H1 (cell line): ENCODE measurements at regions not wholly inside any gene's neighbourhood (a gene's known extent, or its start where the extent isn't known, plus 50 kb on each side); places are given as distances from the start of the nearest gene placed in this dataset.

Experiments used
- CTCF ChIA-PET: fragments of 300-600 bp; sonication (Branson Sonifier 250); formaldehyde crosslinking; loops from one replicate; lab custom pipeline; 2021; ENCODE audit not compliant: partially characterized antibody; lab: Charles Lee
- POLR2A ChIA-PET: fragments of 300-600 bp; sonication (Branson Sonifier 250); formaldehyde crosslinking; loops from one replicate; lab custom pipeline; 2021; ENCODE audit warnings: inconsistent platforms; ENCODE audit not compliant: partially characterized antibody; lab: Charles Lee
- DNase-seq, 2 experiments: peaks; one replicate each; pipeline versions ENCODE4 v3.0.0 to v3.0.0-alpha.2; 2010 to 2022; ENCODE audit warnings: low spot score in 2 of 2, low read depth in 1 of 2, mixed read lengths in 1 of 2
- FAIRE-seq: peaks from 2 replicates; lab custom pipeline; 2011; peaks lifted over from hg19 to GRCh38; lab: Jason Lieb, UNC
- H2AFZ ChIP-seq: 2 replicates; pipeline ENCODE4 v1.8.1; 2012; ENCODE audit warnings: low read length, inconsistent platforms
- H2AK5ac ChIP-seq: 2 replicates; pipeline ENCODE4 v1.6.1; 2013; ENCODE audit warnings: low read depth, low read length
- H2BK120ac ChIP-seq: replicated peaks from 2 replicates; pipeline ENCODE3; 2013; ENCODE audit warnings: low read depth, low read length, inconsistent platforms
- H2BK12ac ChIP-seq: 2 replicates; pipeline ENCODE4 v1.6.1; 2013; ENCODE audit warnings: low read depth, low read length
- H2BK15ac ChIP-seq: 2 replicates; pipeline ENCODE4 v1.6.1; 2013; ENCODE audit warnings: low read length
- H2BK20ac ChIP-seq: 2 replicates; pipeline ENCODE4 v1.6.1; 2013; ENCODE audit warnings: low read length
- H2BK5ac ChIP-seq: 2 replicates; pipeline ENCODE4 v1.6.1; 2013; ENCODE audit warnings: low read depth, low read length
- H3K14ac ChIP-seq: 2 replicates; pipeline ENCODE4 v1.6.1; 2013; ENCODE audit warnings: inconsistent platforms; ENCODE audit not compliant: insufficient read length
- H3K18ac ChIP-seq: 2 replicates; pipeline ENCODE4 v1.6.1; 2013; ENCODE audit warnings: low read length; ENCODE audit errors: extremely low read depth
- H3K23ac ChIP-seq: 2 replicates; pipeline ENCODE4 v1.6.1; 2013; ENCODE audit warnings: inconsistent platforms; ENCODE audit not compliant: insufficient read length
- H3K23me2 ChIP-seq: 2 replicates; pipeline ENCODE4 v1.6.1; 2013; ENCODE audit warnings: low read depth, low read length
- H3K27ac ChIP-seq: 2 replicates; pipeline ENCODE4 v1.6.1; 2011; ENCODE audit warnings: low read depth, low read length, inconsistent platforms
- H3K27me3 ChIP-seq, 4 experiments: replicated peaks in 1 of 4; 1 replicate in 1 of 4; 2 replicates in 3 of 4; pipeline versions ENCODE4 v1.6.1 to v1.8.1; 2011 to 2013; ENCODE audit warnings: low read length in 3 of 4, mild to moderate bottlenecking in 3 of 4, inconsistent platforms in 2 of 4, mixed read lengths in 2 of 4, moderate library complexity in 1 of 4; ENCODE audit not compliant: control insufficient read depth in 3 of 4, insufficient read depth in 3 of 4; ENCODE audit errors: extremely low read depth in 1 of 4
- H3K36me3 ChIP-seq, 4 experiments: 2 replicates each; pipeline versions ENCODE4 v1.6.1 to v1.8.1; 2011 to 2013; ENCODE audit warnings: mild to moderate bottlenecking in 4 of 4, low read length in 3 of 4, moderate library complexity in 2 of 4, control low read depth in 1 of 4, inconsistent platforms in 1 of 4; ENCODE audit not compliant: insufficient read depth in 4 of 4, control insufficient read depth in 2 of 4
- H3K4ac ChIP-seq: replicated peaks from 2 replicates; pipeline ENCODE3; 2013; ENCODE audit warnings: low read length, low read depth, mixed read lengths, inconsistent platforms; ENCODE audit not compliant: insufficient read length
- H3K4me1 ChIP-seq, 4 experiments: replicated peaks in 1 of 4; 1 replicate in 1 of 4; 2 replicates in 3 of 4; pipeline versions ENCODE4 v1.6.1 to v1.8.1; 2011 to 2013; ENCODE audit warnings: low read length in 3 of 4, inconsistent platforms in 2 of 4, mixed read lengths in 1 of 4; ENCODE audit not compliant: insufficient read depth in 4 of 4, control insufficient read depth in 3 of 4
- H3K4me2 ChIP-seq, 2 experiments: 2 replicates each; pipeline versions ENCODE4 v1.6.1 to v1.8.1; 2011 to 2013; ENCODE audit warnings: low read depth in 2 of 2, low read length in 2 of 2, control low read depth in 1 of 2, inconsistent platforms in 1 of 2, mild to moderate bottlenecking in 1 of 2; ENCODE audit not compliant: insufficient read depth in 1 of 2
- H3K4me3 ChIP-seq, 4 experiments: fragments of 200-600, 300-600 bp in 1 of 4; sonication (generic), shearing (Covaris generic), sonication (Bioruptor Twin) in 1 of 4; 2 replicates each; pipeline versions ENCODE4 v1.5.1 to v1.8.1; 2011 to 2016; ENCODE audit warnings: low read length in 4 of 4, low read depth in 3 of 4, control low read depth in 2 of 4, inconsistent platforms in 2 of 4, mild to moderate bottlenecking in 2 of 4, mixed read lengths in 1 of 4, moderate library complexity in 1 of 4; ENCODE audit not compliant: insufficient read depth in 2 of 4; ENCODE audit errors: extremely low read depth in 1 of 4
- H3K56ac ChIP-seq: replicated peaks from 2 replicates; pipeline ENCODE3; 2013; ENCODE audit warnings: low read depth, mild to moderate bottlenecking, mixed read lengths, low read length, inconsistent platforms; ENCODE audit not compliant: insufficient read length
- H3K79me1 ChIP-seq: 2 replicates; pipeline ENCODE4 v1.6.1; 2013; ENCODE audit warnings: low read depth, low read length, control low read depth
- H3K79me2 ChIP-seq, 2 experiments: 2 replicates each; pipeline versions ENCODE4 v1.6.1 to v1.8.1; 2012 to 2013; ENCODE audit warnings: low read length in 2 of 2, mild to moderate bottlenecking in 2 of 2, inconsistent platforms in 1 of 2; ENCODE audit not compliant: insufficient read depth in 2 of 2, control insufficient read depth in 1 of 2
- H3K9ac ChIP-seq, 4 experiments: replicated peaks in 1 of 4; 1 replicate in 1 of 4; 2 replicates in 3 of 4; pipeline versions ENCODE4 v1.6.1 to v1.8.1; 2011 to 2013; ENCODE audit warnings: low read depth in 3 of 4, low read length in 3 of 4, control low read depth in 2 of 4, mild to moderate bottlenecking in 2 of 4, moderate library complexity in 2 of 4, inconsistent platforms in 1 of 4; ENCODE audit errors: extremely low read depth in 1 of 4
- H3K9me3 ChIP-seq, 2 experiments: 2 replicates each; pipeline versions ENCODE4 v1.6.1 to v1.8.1; 2012 to 2013; ENCODE audit warnings: mild to moderate bottlenecking in 2 of 2, moderate library complexity in 2 of 2, control low read depth in 1 of 2, inconsistent platforms in 1 of 2, low read depth in 1 of 2, low read length in 1 of 2, mixed read lengths in 1 of 2; ENCODE audit not compliant: insufficient read depth in 2 of 2
- H4K20me1 ChIP-seq, 2 experiments: replicated peaks in 1 of 2; 2 replicates each; pipeline versions ENCODE3 to v1.8.1; 2011 to 2013; ENCODE audit warnings: inconsistent platforms in 2 of 2, low read length in 2 of 2, mild to moderate bottlenecking in 1 of 2; ENCODE audit not compliant: insufficient read depth in 2 of 2, control insufficient read depth in 1 of 2
- H4K5ac ChIP-seq: 2 replicates; pipeline ENCODE4 v1.6.1; 2013; ENCODE audit warnings: low read length, low read depth, mixed read lengths, inconsistent platforms; ENCODE audit not compliant: insufficient read length
- H4K8ac ChIP-seq: 2 replicates; pipeline ENCODE4 v1.8.0; 2013; ENCODE audit warnings: mild to moderate bottlenecking, moderate library complexity, low read length, inconsistent platforms; ENCODE audit not compliant: insufficient read depth; ENCODE audit errors: extremely low read depth
- H4K91ac ChIP-seq: replicated peaks from 2 replicates; pipeline ENCODE3; 2013; ENCODE audit warnings: low read length, mixed read lengths, inconsistent platforms; ENCODE audit not compliant: insufficient read length
- BRCA1 ChIP-seq: IDR thresholded peaks from 2 replicates; pipeline ENCODE4 v1.6.1; 2012; ENCODE audit warnings: low read depth, low read length, improper control_type of control experiment
- NANOG ChIP-seq: IDR thresholded peaks from 2 replicates; pipeline ENCODE4 v1.6.1; 2011; ENCODE audit warnings: low read length, low read depth, mild to moderate bottlenecking, inconsistent platforms; ENCODE audit not compliant: insufficient read depth, poor library complexity, severe bottlenecking
- RAD21 ChIP-seq, 2 experiments: IDR thresholded peaks in 1 of 2; conservative IDR thresholded peaks in 1 of 2; 2 replicates each; pipeline ENCODE4 v1.6.1; 2011; ENCODE audit warnings: low read depth in 2 of 2, low read length in 2 of 2, improper control_type of control experiment in 1 of 2, inconsistent platforms in 1 of 2, mild to moderate bottlenecking in 1 of 2, moderate library complexity in 1 of 2
- RFX5 ChIP-seq: IDR thresholded peaks from 2 replicates; pipeline ENCODE4 v1.6.1; 2011; ENCODE audit warnings: low read depth, low read length, improper control_type of control experiment, borderline replicate concordance
- SIN3A ChIP-seq, 2 experiments: IDR thresholded peaks in 1 of 2; conservative IDR thresholded peaks in 1 of 2; 2 replicates each; pipeline ENCODE4 v1.6.1; 2011 to 2012; ENCODE audit warnings: low read length in 2 of 2, improper control_type of control experiment in 1 of 2, low read depth in 1 of 2, mild to moderate bottlenecking in 1 of 2
- WGBS, 2 experiments: shearing (Covaris generic) in 1 of 2; methylation state at CpG; one replicate each; pipeline versions ENCODE4 v1.1.6 to v1.1.7; 2013 to 2015; ENCODE audit warnings: low lambda C conversion rate in 2 of 2, mixed read lengths in 2 of 2, inconsistent platforms in 1 of 2, low coverage in 1 of 2, missing lambda C conversion rate in 1 of 2; ENCODE audit not compliant: insufficient replicate concordance in 2 of 2, insufficient coverage in 1 of 2, insufficient read length in 1 of 2; ENCODE audit errors: extremely low coverage in 1 of 2, missing lambda C conversion rate in 1 of 2; 5-methylcytosine and 5-hydroxymethylcytosine counted together
- TF ChIP-seq, protein P1 (sequence below): IDR thresholded peaks from 2 replicates; pipeline ENCODE4 v1.6.1; 2012; ENCODE audit warnings: low read length, inconsistent platforms

DNA sequence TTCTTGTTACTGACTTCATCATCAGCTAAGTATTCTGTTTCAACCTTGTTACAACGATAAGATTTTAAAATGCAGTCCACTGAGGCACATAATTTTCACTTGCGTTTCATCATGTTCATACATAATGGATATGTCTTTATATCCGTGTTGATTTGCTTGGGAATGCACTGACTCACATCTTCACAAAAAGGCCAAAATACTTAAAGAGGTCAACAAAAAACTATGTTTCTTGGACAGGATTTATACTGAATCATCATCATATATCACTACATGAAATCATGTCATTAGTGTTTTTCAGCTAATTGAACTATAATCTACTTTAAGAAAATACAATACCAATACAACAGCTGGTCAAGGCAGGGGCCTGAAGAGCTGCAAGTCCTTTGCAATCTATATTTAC lies 324.5 kb upstream of the KLF6 start:
- no peaks in the 10 kb centered on the region for H3K36me3 ChIP-seq
- no peak overlapping the region for H3K4me2 ChIP-seq
- H2AFZ ChIP-seq: no peak overlapping the region
- no peaks in the 10 kb centered on the region; the same call in 1 of the 2 replicates for H3K23me2 ChIP-seq
- no peaks in the 10 kb centered on the region for H3K4me1 ChIP-seq
- H3K79me1 ChIP-seq: no peaks in the 10 kb centered on the region
- no peak overlapping the region for H2BK12ac ChIP-seq
- CTCF ChIA-PET: interaction anchor here (0.6 to 0.7 kb wide), 2 partner anchors 37 to 764 kb away, joined by 3 to 4 read pairs; no protein-coding TSS in a partner anchor
- 91% methylated on average over 3 of the region's 3 CpGs; no CpG with 5 or more reads in 1 of the 2 experiments for WGBS, 2 experiments
- no peak overlapping the region for H4K8ac ChIP-seq
- no peak overlapping the region for H4K5ac ChIP-seq
- H3K4ac ChIP-seq: no peak overlapping the region
- no peak overlapping the region for H2BK20ac ChIP-seq
- TF ChIP-seq RFX5 (no peak), SIN3A (conservative IDR thresholded peaks at IDR 0.05 in 1 of 2, IDR thresholded peaks at IDR 0.05 in 1 of 2; ENCODE audit: low read depth in 1 of 2, low read length in 2 of 2) (no peak), NANOG (no peak), RAD21 (IDR thresholded peaks at IDR 0.05 in 1 of 2, conservative IDR thresholded peaks at IDR 0.05 in 1 of 2; ENCODE audit: low read depth in 2 of 2, low read length in 2 of 2) (no peak), BRCA1 (no peak)
- TF ChIP-seq, protein P1, sequence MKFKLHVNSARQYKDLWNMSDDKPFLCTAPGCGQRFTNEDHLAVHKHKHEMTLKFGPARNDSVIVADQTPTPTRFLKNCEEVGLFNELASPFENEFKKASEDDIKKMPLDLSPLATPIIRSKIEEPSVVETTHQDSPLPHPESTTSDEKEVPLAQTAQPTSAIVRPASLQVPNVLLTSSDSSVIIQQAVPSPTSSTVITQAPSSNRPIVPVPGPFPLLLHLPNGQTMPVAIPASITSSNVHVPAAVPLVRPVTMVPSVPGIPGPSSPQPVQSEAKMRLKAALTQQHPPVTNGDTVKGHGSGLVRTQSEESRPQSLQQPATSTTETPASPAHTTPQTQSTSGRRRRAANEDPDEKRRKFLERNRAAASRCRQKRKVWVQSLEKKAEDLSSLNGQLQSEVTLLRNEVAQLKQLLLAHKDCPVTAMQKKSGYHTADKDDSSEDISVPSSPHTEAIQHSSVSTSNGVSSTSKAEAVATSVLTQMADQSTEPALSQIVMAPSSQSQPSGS: no peak
- TF ChIP-seq, all 59 proteins: peak for 0
- FAIRE-seq (no peak), DNase-seq (no peak)
- H2AK5ac ChIP-seq: no peak overlapping the region
- no peak overlapping the region for H3K9ac ChIP-seq
- no peak overlapping the region for H3K14ac ChIP-seq
- no peak overlapping the region for H3K27ac ChIP-seq
- POLR2A ChIA-PET: no interaction called here
- H2BK15ac ChIP-seq: no peak overlapping the region
- no peak overlapping the region for H3K23ac ChIP-seq
- H2BK120ac ChIP-seq: no peak overlapping the region
- H2BK5ac ChIP-seq: no peak overlapping the region
- no peak overlapping the region for H4K91ac ChIP-seq
- H4K20me1 ChIP-seq: no peaks in the 10 kb centered on the region
- H3K18ac ChIP-seq: no peak overlapping the region
- H3K4me3 ChIP-seq: no peak overlapping the region
- peaks cover 5 to 6% of the 10 kb centered on the region in 2 experiments; a peak in 3 of 4 replicates for H3K9me3 ChIP-seq
- H3K79me2 ChIP-seq: no peaks in the 10 kb centered on the region
- H3K56ac ChIP-seq: no peak overlapping the region
- H3K27me3 ChIP-seq: no peaks in the 10 kb centered on the region
